OCI-LY3 (cell line): ENCODE measurements at regions not wholly inside any gene's neighbourhood (a gene's known extent, or its start where the extent isn't known, plus 50 kb on each side); places are given as distances from the start of the nearest gene placed in this dataset.

ENCODE experiments used
- EZH2phosphoT487 ChIP-seq: fragments of 200-600 bp; shearing (Covaris generic); IDR thresholded peaks from 2 replicates; pipeline ENCODE4 v1.6.1; 2018; ENCODE audit warnings: antibody characterized with exemption, mixed run types, low read depth
- TF ChIP-seq, protein P1 (sequence below): fragments of 200-600, 300-600 bp; sonication (generic); IDR thresholded peaks from 2 replicates; pipeline ENCODE4 v1.5.1; 2014; ENCODE audit warnings: antibody characterized with exemption, low read length, low read depth

DNA sequence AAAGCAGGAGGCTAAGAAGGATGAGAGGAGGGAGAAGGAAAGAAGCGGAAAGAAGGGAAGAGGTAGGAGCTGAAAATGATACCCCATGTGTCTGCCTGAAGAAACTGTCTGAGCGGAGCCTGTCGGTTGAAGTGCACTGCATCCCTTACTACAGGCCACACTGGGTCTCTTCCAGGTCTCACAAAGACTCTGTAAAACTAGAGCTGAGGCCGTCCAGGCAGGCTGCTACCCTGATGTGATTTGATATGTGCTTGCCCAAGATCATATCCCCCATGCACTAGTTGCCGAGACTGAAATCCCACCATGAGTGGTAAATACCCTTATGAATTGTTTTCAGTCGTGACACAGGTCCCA lies 134.4 kb downstream of the MAIP1 start:
- no peak for TF ChIP-seq EZH2phosphoT487
- TF ChIP-seq, protein P1, sequence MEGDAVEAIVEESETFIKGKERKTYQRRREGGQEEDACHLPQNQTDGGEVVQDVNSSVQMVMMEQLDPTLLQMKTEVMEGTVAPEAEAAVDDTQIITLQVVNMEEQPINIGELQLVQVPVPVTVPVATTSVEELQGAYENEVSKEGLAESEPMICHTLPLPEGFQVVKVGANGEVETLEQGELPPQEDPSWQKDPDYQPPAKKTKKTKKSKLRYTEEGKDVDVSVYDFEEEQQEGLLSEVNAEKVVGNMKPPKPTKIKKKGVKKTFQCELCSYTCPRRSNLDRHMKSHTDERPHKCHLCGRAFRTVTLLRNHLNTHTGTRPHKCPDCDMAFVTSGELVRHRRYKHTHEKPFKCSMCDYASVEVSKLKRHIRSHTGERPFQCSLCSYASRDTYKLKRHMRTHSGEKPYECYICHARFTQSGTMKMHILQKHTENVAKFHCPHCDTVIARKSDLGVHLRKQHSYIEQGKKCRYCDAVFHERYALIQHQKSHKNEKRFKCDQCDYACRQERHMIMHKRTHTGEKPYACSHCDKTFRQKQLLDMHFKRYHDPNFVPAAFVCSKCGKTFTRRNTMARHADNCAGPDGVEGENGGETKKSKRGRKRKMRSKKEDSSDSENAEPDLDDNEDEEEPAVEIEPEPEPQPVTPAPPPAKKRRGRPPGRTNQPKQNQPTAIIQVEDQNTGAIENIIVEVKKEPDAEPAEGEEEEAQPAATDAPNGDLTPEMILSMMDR: no peak
